HCT116 (cell line): ENCODE measurements at regions not wholly inside any gene's neighbourhood (a gene's known extent, or its start where the extent isn't known, plus 50 kb on each side); places are given as distances from the start of the nearest gene placed in this dataset.

Source experiments
- ATAC-seq: fragments of 200-7000 bp; cut with Tn5 transposase; 2 replicates; pipeline ENCODE4 v1.9.1; 2020; ENCODE audit warnings: mild to moderate bottlenecking, moderate library complexity
- BruUV-seq: library from RNA; stranded (reverse); fragments of 400-500 nt; replicated peaks from 2 replicates; lab custom pipeline; 2021; lab: Mats Ljungman, UMichigan
- CTCF ChIA-PET: fragments of 300-600 bp; sonication (Branson Sonifier 250); formaldehyde crosslinking; loops from one replicate; lab custom pipeline; 2021; ENCODE audit warnings: antibody characterized with exemption; lab: Charles Lee
- POLR2A ChIA-PET: fragments of 300-600, 350-600 bp; sonication (Branson Sonifier 250); formaldehyde crosslinking; loops from one replicate; lab custom pipeline; 2021; ENCODE audit warnings: antibody characterized with exemption; lab: Charles Lee
- RAD21 ChIA-PET, 2 experiments: fragments of 300-600 bp; sonication (Branson Sonifier 250); formaldehyde crosslinking; loops; one replicate each; lab custom pipeline; 2023; ENCODE audit warnings: low total read pairs in 2 of 2; ENCODE audit not compliant: uncharacterized antibody in 2 of 2, unreplicated experiment in 2 of 2, low non-redundant PET in 1 of 2; lab: Charles Lee
- DNase-seq: peaks from one replicate; pipeline ENCODE4 v3.0.0-alpha.2; 2010; ENCODE audit warnings: low read depth, low spot score
- H2AFZ ChIP-seq: fragments of 200-600 bp; shearing (Covaris generic), sonication (generic); 2 replicates; pipeline ENCODE4 v1.6.1; 2017; ENCODE audit warnings: low read depth, mixed run types, mixed read lengths, antibody characterized with exemption, low read length; ENCODE audit not compliant: poor library complexity, severe bottlenecking
- H3K27ac ChIP-seq: 2 replicates; pipeline ENCODE4 v1.5.1; 2012; ENCODE audit warnings: low read depth, low read length
- H3K27me3 ChIP-seq: fragments of 200-600 bp; sonication (generic); 2 replicates; pipeline ENCODE4 v1.6.1; 2016; ENCODE audit warnings: mixed run types, low read length, mixed read lengths; ENCODE audit not compliant: insufficient read depth
- H3K36me3 ChIP-seq, 2 experiments: fragments of 200-500 bp in 1 of 2; fragments of 200-600 bp in 1 of 2; sonication (Bioruptor generic) in 1 of 2; sonication (generic) in 1 of 2; 2 replicates each; pipeline versions ENCODE4 v1.5.1 to v1.6.1; 2014 to 2016; ENCODE audit warnings: low read length in 2 of 2, inconsistent platforms in 1 of 2, mixed read lengths in 1 of 2, mixed run types in 1 of 2; ENCODE audit not compliant: insufficient read depth in 2 of 2, control insufficient read depth in 1 of 2
- H3K4me1 ChIP-seq, 2 experiments: fragments of 200-600 bp in 1 of 2; sonication (generic) in 1 of 2; 2 replicates each; pipeline versions ENCODE4 v1.5.1 to v1.6.1; 2012 to 2017; ENCODE audit warnings: low read length in 2 of 2, inconsistent platforms in 1 of 2, mild to moderate bottlenecking in 1 of 2, mixed read lengths in 1 of 2, mixed run types in 1 of 2, moderate library complexity in 1 of 2; ENCODE audit not compliant: insufficient read depth in 2 of 2, control insufficient read depth in 1 of 2
- H3K4me2 ChIP-seq: fragments of 200-600 bp; sonication (generic); 2 replicates; pipeline ENCODE4 v1.6.1; 2017; ENCODE audit warnings: mixed run types, low read length, mixed read lengths
- H3K4me3 ChIP-seq, 2 experiments: fragments of 200-600 bp in 1 of 2; sonication (generic) in 1 of 2; replicated peaks in 1 of 2; 2 replicates each; pipeline ENCODE4 v1.5.1; 2011 to 2016; ENCODE audit warnings: low read length in 2 of 2, control low read depth in 1 of 2, low read depth in 1 of 2, mild to moderate bottlenecking in 1 of 2, mixed read lengths in 1 of 2, mixed run types in 1 of 2
- H3K79me2 ChIP-seq: fragments of 200-600 bp; sonication (generic); 2 replicates; pipeline ENCODE4 v1.6.1; 2017; ENCODE audit warnings: mild to moderate bottlenecking, mixed run types, low read length, moderate library complexity, mixed read lengths; ENCODE audit not compliant: insufficient read depth
- H3K9ac ChIP-seq: fragments of 200-600 bp; sonication (generic); 2 replicates; pipeline ENCODE4 v1.6.1; 2016; ENCODE audit warnings: low read length, mixed read lengths
- H3K9me2 ChIP-seq: fragments of 200-600 bp; sonication (generic), shearing (Covaris generic); 2 replicates; pipeline ENCODE4 v1.6.1; 2017; ENCODE audit warnings: mixed run types, mild to moderate bottlenecking, moderate library complexity; ENCODE audit not compliant: insufficient read depth
- H3K9me3 ChIP-seq, 2 experiments: fragments of 200-500 bp in 1 of 2; fragments of 200-600 bp in 1 of 2; sonication (Bioruptor generic) in 1 of 2; sonication (generic) in 1 of 2; 2 replicates each; pipeline ENCODE4 v1.6.1; 2014 to 2017; ENCODE audit warnings: low read length in 2 of 2, mixed read lengths in 2 of 2, inconsistent platforms in 1 of 2, low read depth in 1 of 2, mild to moderate bottlenecking in 1 of 2, mixed run types in 1 of 2, moderate library complexity in 1 of 2; ENCODE audit not compliant: control insufficient read depth in 1 of 2, insufficient read depth in 1 of 2
- H4K20me1 ChIP-seq: fragments of 200-600 bp; sonication (generic), shearing (Covaris generic); 2 replicates; pipeline ENCODE4 v1.6.1; 2017; ENCODE audit warnings: mixed run types, mild to moderate bottlenecking, moderate library complexity; ENCODE audit not compliant: insufficient read depth
- CEBPB ChIP-seq: IDR thresholded peaks from 2 replicates; pipeline ENCODE4 v1.6.1; 2012; ENCODE audit warnings: low read depth
- ELF1 ChIP-seq: IDR thresholded peaks from 2 replicates; pipeline ENCODE4 v1.6.1; 2012; ENCODE audit warnings: low read depth, borderline replicate concordance
- FOSL1 ChIP-seq: IDR thresholded peaks from 2 replicates; pipeline ENCODE4 v1.6.1; 2012; ENCODE audit warnings: low read depth
- POLR2AphosphoS5 ChIP-seq: IDR thresholded peaks from 2 replicates; pipeline ENCODE4 v1.6.1; 2011; ENCODE audit warnings: mild to moderate bottlenecking, low read depth, low read length, moderate library complexity
- SIN3A ChIP-seq: IDR thresholded peaks from 2 replicates; pipeline ENCODE4 v1.6.1; 2012; ENCODE audit warnings: low read depth
- SP1 ChIP-seq: IDR thresholded peaks from 2 replicates; pipeline ENCODE4 v1.6.1; 2012; ENCODE audit warnings: low read depth
- TCF7L2 ChIP-seq: IDR thresholded peaks from 2 replicates; pipeline ENCODE4 v1.7.0; 2011; ENCODE audit warnings: borderline replicate concordance, inconsistent platforms; ENCODE audit not compliant: insufficient read depth, insufficient read length; ENCODE audit errors: extremely low read depth
- YY1 ChIP-seq: IDR thresholded peaks from 2 replicates; pipeline ENCODE4 v1.6.1; 2011; ENCODE audit warnings: low read length, low read depth, moderate library complexity, mild to moderate bottlenecking; ENCODE audit not compliant: insufficient replicate concordance; ENCODE audit errors: extremely low read depth
- ZFX ChIP-seq: fragments of 450-650 bp; IDR thresholded peaks from 2 replicates; pipeline ENCODE4 v1.6.1; 2017
- intact Hi-C: fragments of 100-400 bp; cut with micrococcal nuclease; formaldehyde crosslinking; loops from 2 replicates; pipeline ENCODE4 v1.10.0; 2022
- TF ChIP-seq, protein P1 (sequence below): IDR thresholded peaks from 2 replicates; pipeline ENCODE4 v1.6.1; 2012; ENCODE audit warnings: low read depth

DNA sequence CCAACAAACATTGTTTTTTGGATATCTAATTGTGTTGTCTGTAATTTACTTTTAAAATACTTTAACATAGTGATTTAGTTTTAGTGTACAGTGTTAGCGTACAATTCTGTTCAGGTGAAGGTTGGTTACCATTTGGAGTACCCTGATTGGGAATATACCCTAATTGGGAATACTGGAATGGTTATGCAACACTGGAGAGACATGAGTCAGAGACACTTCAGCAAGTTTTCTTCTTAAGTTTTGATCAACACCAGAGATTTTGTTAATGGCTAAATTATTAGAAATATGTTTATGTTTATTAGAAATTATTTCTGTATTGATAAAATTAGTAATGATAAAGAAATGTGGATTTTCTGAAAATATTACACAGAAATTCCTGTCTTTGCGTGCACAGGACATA, 100.3 kb upstream of the NABP1 start (continued):
- TF ChIP-seq, protein P1, sequence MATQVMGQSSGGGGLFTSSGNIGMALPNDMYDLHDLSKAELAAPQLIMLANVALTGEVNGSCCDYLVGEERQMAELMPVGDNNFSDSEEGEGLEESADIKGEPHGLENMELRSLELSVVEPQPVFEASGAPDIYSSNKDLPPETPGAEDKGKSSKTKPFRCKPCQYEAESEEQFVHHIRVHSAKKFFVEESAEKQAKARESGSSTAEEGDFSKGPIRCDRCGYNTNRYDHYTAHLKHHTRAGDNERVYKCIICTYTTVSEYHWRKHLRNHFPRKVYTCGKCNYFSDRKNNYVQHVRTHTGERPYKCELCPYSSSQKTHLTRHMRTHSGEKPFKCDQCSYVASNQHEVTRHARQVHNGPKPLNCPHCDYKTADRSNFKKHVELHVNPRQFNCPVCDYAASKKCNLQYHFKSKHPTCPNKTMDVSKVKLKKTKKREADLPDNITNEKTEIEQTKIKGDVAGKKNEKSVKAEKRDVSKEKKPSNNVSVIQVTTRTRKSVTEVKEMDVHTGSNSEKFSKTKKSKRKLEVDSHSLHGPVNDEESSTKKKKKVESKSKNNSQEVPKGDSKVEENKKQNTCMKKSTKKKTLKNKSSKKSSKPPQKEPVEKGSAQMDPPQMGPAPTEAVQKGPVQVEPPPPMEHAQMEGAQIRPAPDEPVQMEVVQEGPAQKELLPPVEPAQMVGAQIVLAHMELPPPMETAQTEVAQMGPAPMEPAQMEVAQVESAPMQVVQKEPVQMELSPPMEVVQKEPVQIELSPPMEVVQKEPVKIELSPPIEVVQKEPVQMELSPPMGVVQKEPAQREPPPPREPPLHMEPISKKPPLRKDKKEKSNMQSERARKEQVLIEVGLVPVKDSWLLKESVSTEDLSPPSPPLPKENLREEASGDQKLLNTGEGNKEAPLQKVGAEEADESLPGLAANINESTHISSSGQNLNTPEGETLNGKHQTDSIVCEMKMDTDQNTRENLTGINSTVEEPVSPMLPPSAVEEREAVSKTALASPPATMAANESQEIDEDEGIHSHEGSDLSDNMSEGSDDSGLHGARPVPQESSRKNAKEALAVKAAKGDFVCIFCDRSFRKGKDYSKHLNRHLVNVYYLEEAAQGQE = no peak
- no peak for TF ChIP-seq TCF7L2
- TF ChIP-seq SIN3A = no peak
- TF ChIP-seq CEBPB = no peak
- no peak for TF ChIP-seq POLR2AphosphoS5
- no peak for TF ChIP-seq ZFX
- no peak for TF ChIP-seq ELF1
- TF ChIP-seq FOSL1 = no peak
- no peak for TF ChIP-seq SP1

DNA sequence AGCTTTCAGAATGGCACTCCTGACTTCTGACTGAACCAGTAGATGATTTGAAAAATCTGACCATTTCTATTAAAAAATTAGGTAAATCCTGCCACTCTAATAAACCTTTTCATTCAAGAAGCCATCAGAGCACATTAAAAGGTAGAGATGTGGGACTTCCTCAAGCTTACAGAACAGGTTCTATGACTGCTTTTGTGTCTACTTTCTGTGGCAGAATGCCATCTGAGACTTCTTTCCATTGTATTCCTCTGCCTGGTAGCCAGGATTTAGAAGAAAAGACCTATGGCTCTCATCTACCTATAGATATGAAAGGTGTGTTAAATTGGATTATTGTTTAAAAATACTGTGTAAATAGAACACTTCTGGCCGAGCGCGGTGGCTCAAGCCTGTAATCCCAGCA, 99.9 kb upstream of the NABP1 start:
- Histone ChIP-seq H4K20me1 (no peaks in the 10 kb centered on the region), H3K79me2 (no peaks in the 10 kb centered on the region), H2AFZ (no peak overlapping the region), H3K27ac (no peak overlapping the region), H3K4me3 (no peak overlapping the region), H3K27me3 (no peaks in the 10 kb centered on the region), H3K4me2 (no peak overlapping the region), H3K9me2 (no peaks in the 10 kb centered on the region), H3K9me3 (no peaks in the 10 kb centered on the region), H3K36me3 (no peaks in the 10 kb centered on the region), H3K4me1 (peaks cover 0 to 12% of the 10 kb centered on the region in 2 experiments; a peak in 2 of 4 replicates), H3K9ac (no peak overlapping the region)
- ATAC-seq = no peak
- DNase-seq = no peak
- no TSS peak for BruUV-seq
- intact Hi-C loops = no loop called here
- ChIA-PET CTCF (interaction anchor here (1.6 kb wide), 1 partner anchor 9 kb away, joined by 4 read pairs; no protein-coding TSS in a partner anchor), RAD21 (no interaction called here), POLR2A (no interaction called here)
- TF ChIP-seq ELF1 = no peak
- TF ChIP-seq TCF7L2 = no peak
- no peak for TF ChIP-seq YY1
